Activated CD4-positive, alpha-beta T cell treated with anti-CD3 and anti-CD28 coated beads for 48 hours (primary cell): ENCODE measurements at regions not wholly inside any gene's neighbourhood (a gene's known extent, or its start where the extent isn't known, plus 50 kb on each side); places are given as distances from the start of the nearest gene placed in this dataset.

ENCODE experiments used
- DNase-seq: peaks from one replicate; pipeline ENCODE4 v3.0.0-alpha.2; 2020

GRCh38 chr11:79902493-79902892 lies 461.7 kb upstream of the TENM4 start:
- DNase-seq: no peak

GRCh38 chr11:79897896-79898295 lies 457.1 kb upstream of the TENM4 start:
- no peak for DNase-seq

GRCh38 chr11:79896258-79896657 lies 455.4 kb upstream of the TENM4 start:
- DNase-seq: no peak

GRCh38 chr11:79894111-79894510 lies 453.3 kb upstream of the TENM4 start:
- no peak for DNase-seq

- no peak for DNase-seq
These were observed 449.4 kb upstream of the TENM4 start for GRCh38 chr11:79890272-79890671.

GRCh38 chr11:79864882-79865281 lies 424.1 kb upstream of the TENM4 start:
- no peak for DNase-seq

GRCh38 chr11:79860336-79860735 lies 419.5 kb upstream of the TENM4 start:
- no peak for DNase-seq

- DNase-seq: no peak
These were observed 416.8 kb upstream of the TENM4 start for GRCh38 chr11:79857377-79858214.

GRCh38 chr11:79852176-79852575 lies 411.3 kb upstream of the TENM4 start:
- DNase-seq: no peak

- DNase-seq: no peak
These were observed 404.3 kb upstream of the TENM4 start for GRCh38 chr11:79845002-79845709.

- DNase-seq: no peak
These were observed 393.2 kb upstream of the TENM4 start for GRCh38 chr11:79834015-79834414.

GRCh38 chr11:79830446-79830845 lies 389.6 kb upstream of the TENM4 start:
- DNase-seq: no peak

GRCh38 chr11:79829891-79830290 lies 389.1 kb upstream of the TENM4 start:
- DNase-seq: no peak

- DNase-seq: no peak
These were observed 381.9 kb upstream of the TENM4 start for GRCh38 chr11:79822766-79823165.

GRCh38 chr11:79813551-79813950 lies 372.7 kb upstream of the TENM4 start:
- DNase-seq: no peak

- no peak for DNase-seq
These were observed 368.7 kb upstream of the TENM4 start for GRCh38 chr11:79809487-79809886.

GRCh38 chr11:79807506-79807905 lies 366.7 kb upstream of the TENM4 start:
- DNase-seq: no peak

- DNase-seq: no peak
These were observed 355.9 kb upstream of the TENM4 start for GRCh38 chr11:79796704-79797103.

GRCh38 chr11:79794484-79795393 lies 353.9 kb upstream of the TENM4 start:
- no peak for DNase-seq

- DNase-seq: no peak
These were observed 353.2 kb upstream of the TENM4 start for GRCh38 chr11:79794057-79794456.

GRCh38 chr11:79786961-79787360 lies 346.1 kb upstream of the TENM4 start:
- no peak for DNase-seq

- no peak for DNase-seq
These were observed 343.0 kb upstream of the TENM4 start for GRCh38 chr11:79783833-79784232.

GRCh38 chr11:79768343-79768742 lies 327.5 kb upstream of the TENM4 start:
- DNase-seq: no peak
